HEK293T (cell line): ENCODE measurements at regions not wholly inside any gene's neighbourhood (a gene's known extent, or its start where the extent isn't known, plus 50 kb on each side); places are given as distances from the start of the nearest gene placed in this dataset.

Source experiments
- CTCF ChIA-PET: fragments of 350-600 bp; formaldehyde crosslinking; extraction: SDS; loops from one replicate; lab custom pipeline; 2021; ENCODE audit warnings: antibody characterized with exemption, inconsistent platforms; lab: Yijun Ruan, JAX
- POLR2A ChIA-PET: fragments of 350-600 bp; formaldehyde crosslinking; extraction: SDS; loops from one replicate; lab custom pipeline; 2020; ENCODE audit warnings: antibody characterized with exemption, inconsistent platforms; lab: Yijun Ruan, JAX
- DNase-seq: peaks from one replicate; pipeline ENCODE4 v3.0.0; 2012; ENCODE audit warnings: mixed read lengths; ENCODE audit errors: extremely low spot score
- ARNT ChIP-seq: fragments of 450-650 bp; IDR thresholded peaks from 2 replicates; pipeline ENCODE4 v1.6.1; 2017; ENCODE audit warnings: mild to moderate bottlenecking
- BHLHE40 ChIP-seq: fragments of 450-650 bp; IDR thresholded peaks from 2 replicates; pipeline ENCODE4 v1.6.1; 2016; ENCODE audit warnings: mild to moderate bottlenecking, moderate library complexity, borderline replicate concordance
- CTBP1 ChIP-seq: fragments of 450-650 bp; IDR thresholded peaks from 2 replicates; pipeline ENCODE4 v1.6.1; 2016; ENCODE audit warnings: borderline replicate concordance
- ELF4 ChIP-seq: fragments of 450-650 bp; IDR thresholded peaks from 2 replicates; pipeline ENCODE4 v1.6.1; 2017; ENCODE audit warnings: antibody characterized with exemption
- FOXA1 ChIP-seq: fragments of 450-650 bp; IDR thresholded peaks from 2 replicates; pipeline ENCODE4 v1.6.1; 2016; ENCODE audit warnings: mild to moderate bottlenecking
- FOXK2 ChIP-seq: fragments of 450-650 bp; IDR thresholded peaks from 2 replicates; pipeline ENCODE4 v1.6.1; 2016; ENCODE audit warnings: mild to moderate bottlenecking
- FOXM1 ChIP-seq: fragments of 450-650 bp; IDR thresholded peaks from 2 replicates; pipeline ENCODE4 v1.6.1; 2017; ENCODE audit warnings: mild to moderate bottlenecking, borderline replicate concordance
- HDGF ChIP-seq: fragments of 450-650 bp; IDR thresholded peaks from 2 replicates; pipeline ENCODE4 v1.6.1; 2017; ENCODE audit warnings: antibody characterized with exemption, borderline replicate concordance
- L3MBTL2 ChIP-seq: fragments of 450-650 bp; conservative IDR thresholded peaks from 2 replicates; pipeline ENCODE4 v1.6.1; 2016; ENCODE audit warnings: mild to moderate bottlenecking
- LEF1 ChIP-seq: fragments of 450-650 bp; IDR thresholded peaks from 2 replicates; pipeline ENCODE4 v1.6.1; 2017; ENCODE audit warnings: mild to moderate bottlenecking, borderline replicate concordance
- NFRKB ChIP-seq: fragments of 450-650 bp; IDR thresholded peaks from 2 replicates; pipeline ENCODE4 v1.6.1; 2016; ENCODE audit warnings: mild to moderate bottlenecking, moderate library complexity
- PKNOX1 ChIP-seq: fragments of 450-650 bp; IDR thresholded peaks from 2 replicates; pipeline ENCODE4 v1.6.1; 2016
- SP1 ChIP-seq: fragments of 450-650 bp; IDR thresholded peaks from 2 replicates; pipeline ENCODE4 v1.6.1; 2017
- SUZ12 ChIP-seq: fragments of 450-650 bp; IDR thresholded peaks from 2 replicates; pipeline ENCODE4 v1.6.1; 2016; ENCODE audit warnings: mild to moderate bottlenecking
- TARDBP ChIP-seq: fragments of 450-650 bp; IDR thresholded peaks from 2 replicates; pipeline ENCODE4 v1.6.1; 2016
- ZNF384 ChIP-seq: fragments of 450-650 bp; IDR thresholded peaks from 2 replicates; pipeline ENCODE4 v1.6.1; 2016

GRCh38 chr15:37860896-37861295, 73.5 kb upstream of the TMCO5A start:
- CTCF ChIA-PET, result no interaction called here
- POLR2A ChIA-PET, result no interaction called here
- TF ChIP-seq FOXK2 (no peak), FOXA1 (no peak), L3MBTL2 (no peak), ZNF384 (no peak), ARNT (no peak), CTBP1 (no peak), HDGF (no peak), SUZ12 (no peak), FOXM1 (no peak)
- DNase-seq, result no peak

- POLR2A ChIA-PET, result interaction anchor here (0.6 kb wide), 1 partner anchor 10 kb away, joined by 4 read pairs; no protein-coding TSS in a partner anchor
- DNase-seq, result no peak
- TF ChIP-seq ARNT, result no peak
- no peak for TF ChIP-seq LEF1
- TF ChIP-seq PKNOX1, result no peak
- CTCF ChIA-PET, result no interaction called here
Measured at GRCh38 chr15:37865687-37866086, 68.8 kb upstream of the TMCO5A start.

- DNase-seq, result no peak
- POLR2A ChIA-PET, result no interaction called here
- CTCF ChIA-PET, result no interaction called here
Measured at GRCh38 chr15:37870711-37871110, 63.7 kb upstream of the TMCO5A start.

GRCh38 chr15:37872661-37873060, 61.8 kb upstream of the TMCO5A start:
- TF ChIP-seq SP1 (no peak), BHLHE40 (no peak), HDGF (no peak), FOXK2 (no peak), FOXM1 (no peak), TARDBP (no peak), ZNF384 (no peak), L3MBTL2 (no peak), NFRKB (no peak), CTBP1 (no peak), LEF1 (no peak), PKNOX1 (no peak), FOXA1 (no peak), SUZ12 (no peak)
- POLR2A ChIA-PET, result no interaction called here
- no peak for DNase-seq
- CTCF ChIA-PET, result no interaction called here

More at GRCh38 chr15:37870711-37871110, 63.7 kb upstream of the TMCO5A start:
- TF ChIP-seq L3MBTL2 (no peak), SP1 (no peak), BHLHE40 (no peak), NFRKB (no peak), FOXA1 (no peak), FOXM1 (no peak), HDGF (no peak)

- CTCF ChIA-PET, result no interaction called here
- DNase-seq, result no peak
- TF ChIP-seq TARDBP (no peak), FOXK2 (no peak), FOXM1 (no peak), HDGF (no peak), FOXA1 (no peak), L3MBTL2 (no peak), SP1 (no peak), CTBP1 (no peak), SUZ12 (no peak), LEF1 (no peak), ZNF384 (no peak), ELF4 (no peak)
- POLR2A ChIA-PET, result no interaction called here
Measured at GRCh38 chr15:37873336-37873735, 61.1 kb upstream of the TMCO5A start.

GRCh38 chr15:37876900-37877299, 57.5 kb upstream of the TMCO5A start:
- no peak for TF ChIP-seq LEF1
- TF ChIP-seq SP1, result no peak
- TF ChIP-seq SUZ12, result no peak
- no peak for DNase-seq
- CTCF ChIA-PET, result no interaction called here
- POLR2A ChIA-PET, result no interaction called here

- CTCF ChIA-PET, result interaction anchor here (0.6 kb wide), 1 partner anchor 485 kb away, joined by 4 read pairs; no protein-coding TSS in a partner anchor
- POLR2A ChIA-PET, result no interaction called here
- TF ChIP-seq HDGF, result no peak
- TF ChIP-seq FOXK2, result no peak
- no peak for TF ChIP-seq ARNT
- no peak for TF ChIP-seq TARDBP
- TF ChIP-seq LEF1, result no peak
- TF ChIP-seq SP1, result no peak
- no peak for TF ChIP-seq FOXM1
- TF ChIP-seq PKNOX1, result no peak
- no peak for TF ChIP-seq FOXA1
- TF ChIP-seq L3MBTL2, result no peak
- TF ChIP-seq BHLHE40, result no peak
- no peak for DNase-seq
Measured at GRCh38 chr15:37877851-37878741, 56.3 kb upstream of the TMCO5A start.
